Astrocyte (in vitro differentiated cells and primary cell): ENCODE measurements at regions not wholly inside any gene's neighbourhood (a gene's known extent, or its start where the extent isn't known, plus 50 kb on each side); places are given as distances from the start of the nearest gene placed in this dataset.

Experiments used
- DNase-seq: peaks from one replicate; pipeline ENCODE4 v3.0.0-alpha.2; 2010; ENCODE audit warnings: low read depth
- FAIRE-seq: peaks from 2 replicates; lab custom pipeline; 2011; peaks lifted over from hg19 to GRCh38; lab: Jason Lieb, UNC
- H2AFZ ChIP-seq: 2 replicates; pipeline ENCODE4 v1.6.0; 2012; ENCODE audit warnings: low read depth, low read length, inconsistent platforms
- H3K27ac ChIP-seq: 2 replicates; pipeline ENCODE4 v1.5.1; 2011; ENCODE audit warnings: low read depth, low read length, inconsistent platforms
- H3K27me3 ChIP-seq: 2 replicates; pipeline ENCODE4 v1.6.0; 2011; ENCODE audit warnings: low read length, inconsistent platforms; ENCODE audit not compliant: insufficient read depth
- H3K36me3 ChIP-seq: 2 replicates; pipeline ENCODE4 v1.5.1; 2011; ENCODE audit warnings: low read length, inconsistent platforms; ENCODE audit not compliant: insufficient read depth
- H3K4me1 ChIP-seq: 2 replicates; pipeline ENCODE4 v1.5.1; 2011; ENCODE audit warnings: low read length, inconsistent platforms; ENCODE audit not compliant: insufficient read depth
- H3K4me2 ChIP-seq: 2 replicates; pipeline ENCODE4 v1.6.0; 2012; ENCODE audit warnings: low read length, inconsistent platforms
- H3K4me3 ChIP-seq: 2 replicates; pipeline ENCODE4 v1.5.1; 2011; ENCODE audit warnings: low read depth, mild to moderate bottlenecking, low read length, inconsistent platforms; ENCODE audit not compliant: insufficient read depth
- H3K79me2 ChIP-seq: 2 replicates; pipeline ENCODE4 v1.6.0; 2012; ENCODE audit warnings: mild to moderate bottlenecking, low read length, inconsistent platforms; ENCODE audit not compliant: insufficient read depth
- H3K9ac ChIP-seq: 2 replicates; pipeline ENCODE4 v1.6.0; 2012; ENCODE audit warnings: mild to moderate bottlenecking, low read length, inconsistent platforms
- H3K9me3 ChIP-seq: 2 replicates; pipeline ENCODE4 v1.5.1; 2012; ENCODE audit warnings: low read depth, mild to moderate bottlenecking, low read length, inconsistent platforms; ENCODE audit not compliant: insufficient read depth
- H4K20me1 ChIP-seq: 2 replicates; pipeline ENCODE4 v1.6.0; 2012; ENCODE audit warnings: low read length, inconsistent platforms; ENCODE audit not compliant: insufficient read depth
- H3K27ac Mint-ChIP-seq: one replicate; pipeline ENCODE4 v1.8.0; 2021; ENCODE audit warnings: mild to moderate bottlenecking, mixed read lengths; ENCODE audit not compliant: unreplicated experiment
- H3K27me3 Mint-ChIP-seq: one replicate; pipeline ENCODE4 v1.8.0; 2021; ENCODE audit warnings: low read depth, mixed read lengths; ENCODE audit not compliant: unreplicated experiment
- H3K36me3 Mint-ChIP-seq: one replicate; pipeline ENCODE4 v1.8.0; 2021; ENCODE audit warnings: low read depth, mixed read lengths; ENCODE audit not compliant: unreplicated experiment
- H3K4me1 Mint-ChIP-seq: one replicate; pipeline ENCODE4 v1.8.0; 2021; ENCODE audit warnings: low read depth, mixed read lengths; ENCODE audit not compliant: unreplicated experiment
- H3K4me3 Mint-ChIP-seq: one replicate; pipeline ENCODE4 v1.8.0; 2021; ENCODE audit warnings: mild to moderate bottlenecking, moderate library complexity, mixed read lengths; ENCODE audit not compliant: unreplicated experiment
- H3K9me3 Mint-ChIP-seq: one replicate; pipeline ENCODE4 v1.8.0; 2021; ENCODE audit warnings: mild to moderate bottlenecking, mixed read lengths; ENCODE audit not compliant: unreplicated experiment
- EZH2 ChIP-seq: IDR thresholded peaks from 2 replicates; pipeline ENCODE4 v1.6.1; 2012; ENCODE audit warnings: mild to moderate bottlenecking, low read length, inconsistent platforms; ENCODE audit not compliant: insufficient read depth
- TF ChIP-seq, protein P1 (sequence below): IDR thresholded peaks from 2 replicates; pipeline ENCODE4 v1.5.1; 2011; ENCODE audit warnings: low read depth, mild to moderate bottlenecking, inconsistent platforms, low read length, moderate library complexity; ENCODE audit not compliant: insufficient read depth

DNA sequence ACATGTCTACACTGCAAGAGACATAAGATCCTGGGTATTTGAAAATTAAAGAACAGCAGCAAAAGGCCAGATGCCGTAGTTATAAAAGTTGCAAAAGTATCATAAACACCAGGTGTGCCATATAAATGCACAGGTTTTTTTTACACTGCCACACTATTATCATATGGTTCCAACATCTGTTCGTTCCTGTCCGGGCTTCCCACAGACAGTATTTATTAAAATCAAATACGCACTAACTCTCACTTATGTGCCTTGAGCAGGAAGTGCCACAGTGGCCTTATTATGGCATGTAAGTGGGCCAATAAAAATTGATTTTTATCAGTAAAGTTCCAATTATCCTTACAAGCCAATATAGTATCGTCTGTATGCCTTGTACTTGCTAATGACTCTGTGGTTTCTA is 873.2 kb downstream of the RPA4 start:
- no peak overlapping the region for H2AFZ ChIP-seq
- H3K36me3 ChIP-seq, result no peaks in the 10 kb centered on the region
- FAIRE-seq, result no peak
- no peak for TF ChIP-seq EZH2
- TF ChIP-seq, protein P1, sequence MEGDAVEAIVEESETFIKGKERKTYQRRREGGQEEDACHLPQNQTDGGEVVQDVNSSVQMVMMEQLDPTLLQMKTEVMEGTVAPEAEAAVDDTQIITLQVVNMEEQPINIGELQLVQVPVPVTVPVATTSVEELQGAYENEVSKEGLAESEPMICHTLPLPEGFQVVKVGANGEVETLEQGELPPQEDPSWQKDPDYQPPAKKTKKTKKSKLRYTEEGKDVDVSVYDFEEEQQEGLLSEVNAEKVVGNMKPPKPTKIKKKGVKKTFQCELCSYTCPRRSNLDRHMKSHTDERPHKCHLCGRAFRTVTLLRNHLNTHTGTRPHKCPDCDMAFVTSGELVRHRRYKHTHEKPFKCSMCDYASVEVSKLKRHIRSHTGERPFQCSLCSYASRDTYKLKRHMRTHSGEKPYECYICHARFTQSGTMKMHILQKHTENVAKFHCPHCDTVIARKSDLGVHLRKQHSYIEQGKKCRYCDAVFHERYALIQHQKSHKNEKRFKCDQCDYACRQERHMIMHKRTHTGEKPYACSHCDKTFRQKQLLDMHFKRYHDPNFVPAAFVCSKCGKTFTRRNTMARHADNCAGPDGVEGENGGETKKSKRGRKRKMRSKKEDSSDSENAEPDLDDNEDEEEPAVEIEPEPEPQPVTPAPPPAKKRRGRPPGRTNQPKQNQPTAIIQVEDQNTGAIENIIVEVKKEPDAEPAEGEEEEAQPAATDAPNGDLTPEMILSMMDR, result no peak
- no peaks in the 10 kb centered on the region for H4K20me1 ChIP-seq
- H3K79me2 ChIP-seq, result no peaks in the 10 kb centered on the region
- no peak overlapping the region for H3K9ac ChIP-seq
- Mint-ChIP-seq H3K27ac (no peak overlapping the region), H3K9me3 (no peaks in the 10 kb centered on the region), H3K4me3 (no peak overlapping the region), H3K36me3 (no peaks in the 10 kb centered on the region), H3K27me3 (no peaks in the 10 kb centered on the region), H3K4me1 (no peaks in the 10 kb centered on the region)
- H3K4me3 ChIP-seq, result no peak overlapping the region
- no peaks in the 10 kb centered on the region for H3K9me3 ChIP-seq
- no peak overlapping the region for H3K27ac ChIP-seq
- H3K27me3 ChIP-seq, result no peaks in the 10 kb centered on the region
- DNase-seq, result no peak
- no peak overlapping the region for H3K4me2 ChIP-seq
- no peaks in the 10 kb centered on the region for H3K4me1 ChIP-seq

DNA sequence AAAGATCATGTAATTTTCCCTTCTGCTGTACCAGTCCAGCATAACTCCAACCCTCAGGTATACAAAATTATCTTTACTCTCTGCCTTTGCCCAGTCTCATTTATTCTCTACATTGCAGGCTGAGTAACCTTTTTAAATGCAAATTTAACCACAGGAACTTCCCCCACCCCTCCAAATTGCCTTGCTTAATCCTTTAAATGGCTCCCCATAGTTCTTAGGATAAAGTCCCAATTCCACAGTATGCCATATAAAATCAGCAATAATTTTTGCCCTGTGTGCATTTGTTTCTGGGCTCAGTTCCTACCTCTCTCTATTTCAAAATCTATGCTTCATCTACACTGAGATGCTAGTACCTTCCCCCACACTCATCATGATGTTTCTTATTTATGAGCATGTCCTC is 879.7 kb downstream of the RPA4 start:
- H3K4me1 Mint-ChIP-seq, result no peaks in the 10 kb centered on the region

DNA sequence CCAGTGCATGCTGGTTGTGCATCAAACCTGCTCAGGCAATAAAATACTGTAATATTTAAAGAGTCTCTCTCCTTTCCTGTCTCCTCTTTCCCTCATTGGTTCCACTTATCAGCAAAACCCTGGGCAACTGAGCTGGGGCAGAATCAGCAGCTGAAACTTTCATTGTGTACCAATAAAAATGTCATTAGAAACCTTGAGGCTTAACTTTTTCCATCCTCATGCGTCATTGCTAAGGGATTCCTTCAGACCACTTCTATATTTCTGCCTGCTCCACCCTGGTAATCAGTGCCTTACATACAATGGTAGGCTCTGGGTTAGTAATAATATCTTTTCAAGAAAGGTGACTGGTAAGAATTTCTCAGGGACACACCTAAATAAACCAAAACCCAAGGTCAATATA is 880.3 kb downstream of the RPA4 start:
- no peak overlapping the region for H3K27ac ChIP-seq
- H3K36me3 ChIP-seq, result no peaks in the 10 kb centered on the region
- DNase-seq, result no peak
- TF ChIP-seq EZH2, result no peak
- TF ChIP-seq, protein P1, result no peak
- H4K20me1 ChIP-seq, result no peaks in the 10 kb centered on the region
- H3K36me3 Mint-ChIP-seq, result no peaks in the 10 kb centered on the region
- no peaks in the 10 kb centered on the region for H3K79me2 ChIP-seq
- no peak overlapping the region for H2AFZ ChIP-seq
- H3K27me3 ChIP-seq, result no peaks in the 10 kb centered on the region
- no peaks in the 10 kb centered on the region for H3K27me3 Mint-ChIP-seq
- no peak overlapping the region for H3K27ac Mint-ChIP-seq
- H3K9me3 ChIP-seq, result no peaks in the 10 kb centered on the region
- no peak overlapping the region for H3K4me2 ChIP-seq
- FAIRE-seq, result no peak
- no peak overlapping the region for H3K4me3 Mint-ChIP-seq
- no peaks in the 10 kb centered on the region for H3K4me1 ChIP-seq
- H3K9ac ChIP-seq, result no peak overlapping the region
- H3K9me3 Mint-ChIP-seq, result no peaks in the 10 kb centered on the region
- H3K4me3 ChIP-seq, result no peak overlapping the region
- no peaks in the 10 kb centered on the region for H3K4me1 Mint-ChIP-seq

More for the DNA sequence above, 879.7 kb downstream of the RPA4 start:
- Histone ChIP-seq H3K4me3 (no peak overlapping the region), H2AFZ (no peak overlapping the region), H4K20me1 (no peaks in the 10 kb centered on the region), H3K27ac (no peak overlapping the region), H3K36me3 (no peaks in the 10 kb centered on the region), H3K27me3 (no peaks in the 10 kb centered on the region), H3K9ac (no peak overlapping the region), H3K4me1 (no peaks in the 10 kb centered on the region), H3K9me3 (no peaks in the 10 kb centered on the region), H3K4me2 (no peak overlapping the region), H3K79me2 (no peaks in the 10 kb centered on the region)
- H3K27me3 Mint-ChIP-seq, result no peaks in the 10 kb centered on the region
- FAIRE-seq (no peak), DNase-seq (no peak)
- H3K27ac Mint-ChIP-seq, result no peak overlapping the region
- TF ChIP-seq, protein P1, result no peak
- no peak for TF ChIP-seq EZH2
- no peaks in the 10 kb centered on the region for H3K36me3 Mint-ChIP-seq
- no peak overlapping the region for H3K4me3 Mint-ChIP-seq
- no peaks in the 10 kb centered on the region for H3K9me3 Mint-ChIP-seq
